Ishikawa (cell line): ENCODE measurements at regions not wholly inside any gene's neighbourhood (a gene's known extent, or its start where the extent isn't known, plus 50 kb on each side); places are given as distances from the start of the nearest gene placed in this dataset.
A peak's percentile ranks its signal among the peaks of the same experiment; 100 is the strongest.

Experiments used
- CEBPB ChIP-seq: IDR thresholded peaks from 2 replicates; pipeline ENCODE4 v1.6.1; 2012
- CREB1 ChIP-seq: IDR thresholded peaks from 2 replicates; pipeline ENCODE4 v1.6.1; 2012; ENCODE audit warnings: low read depth
- EGR1 ChIP-seq: IDR thresholded peaks from 2 replicates; pipeline ENCODE4 v1.6.1; 2012
- EP300 ChIP-seq: IDR thresholded peaks from 2 replicates; pipeline ENCODE4 v1.6.1; 2012; ENCODE audit warnings: borderline replicate concordance
- FOXM1 ChIP-seq: IDR thresholded peaks from 2 replicates; pipeline ENCODE4 v1.6.1; 2012; ENCODE audit warnings: low read depth, borderline replicate concordance
- MAX ChIP-seq: IDR thresholded peaks from 2 replicates; pipeline ENCODE4 v1.6.1; 2012
- NFIC ChIP-seq: IDR thresholded peaks from 2 replicates; pipeline ENCODE4 v1.6.1; 2012
- RAD21 ChIP-seq: IDR thresholded peaks from 2 replicates; pipeline ENCODE4 v1.6.1; 2012; ENCODE audit warnings: low read depth
- REST ChIP-seq: IDR thresholded peaks from 2 replicates; pipeline ENCODE4 v1.6.1; 2012; ENCODE audit warnings: low read depth, mild to moderate bottlenecking
- TAF1 ChIP-seq: IDR thresholded peaks from 2 replicates; pipeline ENCODE4 v1.6.1; 2012; ENCODE audit warnings: low read depth, mild to moderate bottlenecking
- TCF12 ChIP-seq: IDR thresholded peaks from 2 replicates; pipeline ENCODE4 v1.6.1; 2012; ENCODE audit warnings: low read depth
- USF1 ChIP-seq: IDR thresholded peaks from 2 replicates; pipeline ENCODE4 v1.6.1; 2012
- YY1 ChIP-seq: IDR thresholded peaks from 2 replicates; pipeline ENCODE4 v1.6.1; 2012; ENCODE audit warnings: low read depth

- TF ChIP-seq TAF1 (no peak), YY1 (no peak), RAD21 (no peak), NFIC (no peak), REST (no peak), EP300 (no peak), MAX (no peak), CEBPB (0 out of 2 replicates have a peak, but pooled peaks have one; percentile 18), CREB1 (no peak), TCF12 (no peak), EGR1 (no peak), FOXM1 (no peak), USF1 (no peak)
Measured at GRCh38 chr9:28539434-28540070, 966.3 kb upstream of the C9orf72 start.
